ENCODE measurements at regions not wholly inside any gene's neighbourhood (a gene's known extent, or its start where the extent isn't known, plus 50 kb on each side); places are given as distances from the start of the nearest gene placed in this dataset.
"Not testable (repeated sequence)": the region's sequence is repeated elsewhere in the genome, so short reads cannot be mapped to it uniquely, and the experiment has no call there.

DNA sequence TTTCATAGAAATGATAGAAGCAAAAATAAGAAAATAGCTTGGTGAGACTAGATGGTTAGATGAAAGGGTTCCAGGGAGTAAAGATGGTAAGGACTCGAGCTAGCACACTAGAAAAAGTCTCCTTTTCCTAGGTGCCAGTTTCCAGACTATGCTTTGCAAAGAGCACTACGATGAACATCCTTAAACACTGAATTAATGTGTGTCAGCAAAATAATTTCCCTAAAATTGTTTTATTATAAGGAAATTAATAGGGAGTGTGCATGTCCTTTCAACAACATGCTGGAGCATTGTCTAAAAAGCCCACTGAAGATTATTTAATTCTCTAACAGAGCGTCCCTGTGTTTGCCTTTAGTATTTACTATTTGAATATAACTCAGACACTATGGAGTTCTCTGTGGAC lies 107.4 kb upstream of the NDUFV2 start:
- DNase-seq = no peak

DNA sequence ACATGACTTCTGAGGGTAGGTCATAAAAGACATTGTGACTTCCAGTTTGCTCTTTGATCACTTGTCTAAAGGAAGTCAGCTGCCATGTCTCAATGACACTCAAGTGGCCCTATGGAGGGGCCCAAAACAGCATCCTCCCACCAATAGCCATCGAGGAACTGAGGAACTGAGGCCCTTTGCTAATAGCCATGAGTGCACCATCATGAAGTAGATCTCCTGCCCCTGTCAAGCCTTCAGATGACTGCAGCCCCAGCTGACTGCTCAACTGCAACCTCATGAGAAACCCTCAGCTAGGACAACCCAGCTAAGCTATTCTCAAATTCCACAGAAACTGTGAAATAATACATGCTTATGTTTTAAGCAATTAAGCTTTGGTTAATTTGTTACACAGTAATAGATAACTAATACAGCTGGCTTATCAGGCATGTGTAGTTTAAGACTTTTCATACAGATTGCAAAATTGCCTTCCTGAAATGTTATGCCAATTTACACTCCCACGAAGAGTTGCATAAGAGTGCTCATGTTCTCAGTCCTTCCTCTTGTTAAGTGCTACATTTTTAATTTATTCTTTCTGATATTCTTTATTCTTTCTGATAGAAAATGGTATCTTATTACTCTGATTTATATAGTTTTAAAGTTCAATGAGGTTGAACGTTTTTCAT lies 105.6 kb upstream of the NDUFV2 start:
- DNase-seq = no peak

DNA sequence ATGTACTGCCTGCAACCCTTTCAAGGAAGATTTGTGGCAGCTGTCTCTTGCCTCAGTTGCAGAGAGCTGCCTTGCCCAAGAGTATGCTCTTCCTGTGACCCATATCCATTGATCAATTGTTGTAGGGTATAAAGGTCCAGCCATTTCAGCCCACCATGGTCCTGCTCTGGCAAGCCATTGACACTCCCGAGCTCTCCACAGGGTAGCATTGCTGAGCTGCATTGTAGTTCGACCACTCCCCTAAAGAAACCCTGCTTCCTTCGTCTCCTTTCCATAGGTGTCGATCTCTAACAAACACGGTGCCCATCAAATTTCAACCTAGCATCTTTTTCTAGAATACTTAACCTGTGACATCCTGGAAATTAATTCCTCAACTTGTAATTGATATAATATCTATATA lies 104.9 kb upstream of the NDUFV2 start:
- no peak for DNase-seq

DNA sequence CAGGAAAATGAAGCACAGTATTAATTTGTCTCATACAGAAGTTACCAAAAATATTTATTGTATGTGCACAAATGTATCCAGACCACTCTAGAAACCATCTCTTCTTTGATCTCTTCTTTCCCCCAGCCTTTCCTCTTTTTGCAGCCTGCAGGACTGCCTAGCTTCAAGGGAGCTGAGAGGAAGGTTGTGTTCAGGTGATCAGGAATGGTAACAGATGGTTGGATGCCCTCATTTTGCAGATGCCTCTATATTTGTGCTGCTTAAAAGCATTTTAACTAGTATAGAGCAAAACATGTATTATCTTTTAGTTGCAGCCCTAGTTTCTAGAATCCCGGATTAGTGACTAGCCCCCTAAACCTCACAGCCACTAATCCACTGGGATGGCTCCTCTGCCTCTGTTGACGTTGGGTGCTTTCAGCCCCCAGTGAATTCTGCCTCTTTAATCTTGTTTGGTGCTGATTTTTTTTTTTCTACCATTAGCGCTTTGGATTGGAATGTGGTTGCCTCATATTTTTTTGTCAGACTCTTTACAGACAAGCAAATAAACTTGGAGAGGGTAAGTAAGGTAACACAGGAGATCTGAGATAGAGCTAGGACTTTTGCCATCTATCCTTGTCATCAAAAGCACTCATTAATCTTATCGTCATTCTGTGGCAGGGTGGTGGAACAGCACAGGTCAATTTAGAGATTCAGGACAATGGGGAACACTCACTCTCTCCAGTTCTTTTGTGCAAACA lies 103.8 kb upstream of the NDUFV2 start:
- DNase-seq = no peak

DNA sequence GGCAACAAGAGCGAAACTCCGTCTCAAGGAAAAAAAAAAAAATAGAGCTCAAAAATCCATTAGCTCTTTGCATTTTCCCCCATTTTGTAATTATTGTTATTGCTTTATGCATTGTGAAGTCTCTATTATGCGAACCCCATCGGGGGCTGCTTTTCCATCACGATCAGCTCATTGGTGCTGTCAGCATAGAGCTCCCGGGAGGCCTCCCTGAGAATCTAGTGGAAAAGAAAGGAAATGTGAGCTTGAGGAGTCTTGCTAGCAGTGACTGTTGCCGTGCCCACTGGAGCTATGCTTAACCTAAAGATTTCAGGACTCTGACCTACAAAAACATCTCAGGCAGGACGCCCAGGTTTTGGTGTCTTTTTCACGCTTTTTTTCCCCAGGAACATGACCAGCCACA lies 102.6 kb upstream of the NDUFV2 start:
- DNase-seq = no peak

DNA sequence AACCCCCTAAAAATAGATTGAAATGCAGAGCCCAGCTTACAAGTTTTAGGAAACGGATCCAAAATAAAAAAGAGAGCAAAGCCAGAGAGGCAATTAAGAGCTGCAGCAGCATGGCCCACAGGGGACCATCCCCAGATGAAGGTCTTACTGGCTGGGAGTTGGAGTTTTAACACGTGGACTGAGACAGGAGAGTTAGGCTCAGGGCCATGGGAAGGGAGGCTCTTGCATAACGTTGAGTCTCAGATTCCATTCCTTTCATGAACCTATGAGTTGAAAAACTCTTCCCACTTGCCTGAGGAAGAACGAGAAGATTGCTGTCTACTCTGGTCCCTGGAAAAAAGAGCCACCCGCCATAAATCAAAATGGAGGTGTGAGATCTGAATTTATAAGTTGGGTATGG lies 101.8 kb upstream of the NDUFV2 start:
- DNase-seq = no peak

DNA sequence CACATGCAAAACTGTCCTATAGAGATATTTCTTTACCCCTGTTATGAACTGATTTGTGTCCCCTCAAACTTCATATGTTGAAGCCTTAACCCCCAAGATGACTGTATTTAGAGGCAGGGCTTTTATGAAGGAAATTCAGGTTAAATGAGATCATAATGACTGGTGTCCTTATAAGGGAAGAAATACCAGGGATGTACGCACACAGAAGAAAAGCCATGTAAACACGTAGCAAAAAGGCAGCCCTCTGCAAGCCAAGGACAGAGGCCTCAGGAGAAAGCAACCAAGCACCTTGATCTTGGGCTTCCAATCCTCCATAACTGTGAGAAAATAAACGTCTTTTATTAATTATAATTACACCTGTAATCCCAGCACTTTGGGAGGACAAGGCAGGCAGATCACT lies 101.3 kb upstream of the NDUFV2 start:
- no peak for DNase-seq

DNA sequence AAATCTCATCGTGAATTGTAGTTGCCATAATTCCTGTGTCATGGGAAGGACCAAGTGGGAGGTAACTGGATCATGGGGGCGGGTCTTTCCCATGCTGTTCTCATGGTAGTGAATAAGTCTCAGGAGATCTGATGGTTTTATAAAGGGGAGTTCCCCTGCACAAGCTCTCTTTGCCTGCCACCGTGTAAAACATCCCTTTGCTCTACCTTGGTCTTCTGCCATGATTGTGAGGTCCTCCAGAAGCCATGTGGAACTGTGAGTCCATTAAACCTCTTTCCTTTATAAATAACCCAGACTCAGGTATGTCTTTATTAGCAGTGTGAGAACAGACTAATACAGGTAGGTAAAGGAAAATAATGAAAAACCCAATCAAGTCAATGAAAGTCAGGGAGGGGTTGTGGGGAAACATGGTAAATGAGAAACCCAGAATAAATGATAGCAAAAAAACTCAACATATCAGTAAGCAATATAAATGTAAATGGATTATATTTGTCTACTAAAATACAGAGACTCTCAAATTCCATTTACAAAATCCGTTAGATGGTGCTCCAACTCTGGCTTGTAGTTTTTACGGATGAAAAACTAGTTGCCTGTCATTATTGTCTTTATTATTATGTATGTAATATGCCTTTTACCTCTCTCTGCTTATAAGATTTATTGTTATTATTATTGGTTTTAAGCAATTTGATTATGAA lies 98.9 kb upstream of the NDUFV2 start:
- DNase-seq = no peak

DNA sequence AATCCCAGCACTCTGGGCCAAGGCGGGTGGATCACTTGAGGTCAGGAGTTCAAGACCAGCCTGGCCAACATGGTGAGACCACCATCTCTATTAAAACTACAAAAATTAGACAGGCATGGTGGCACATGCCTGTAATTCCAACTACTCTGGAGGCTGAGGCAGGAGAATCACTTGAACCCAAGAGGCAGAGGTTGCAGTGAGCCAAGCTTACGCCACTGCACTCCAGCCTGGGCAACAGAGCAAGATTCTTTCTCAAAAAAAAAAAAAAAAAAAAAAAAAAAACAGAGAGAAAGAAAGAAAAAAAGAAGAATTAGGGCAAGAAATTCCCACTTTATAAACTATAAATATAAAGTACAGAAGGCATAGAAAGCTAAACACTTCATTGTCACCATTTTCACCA lies 98.2 kb upstream of the NDUFV2 start:
- not testable (repeated sequence) for DNase-seq

DNA sequence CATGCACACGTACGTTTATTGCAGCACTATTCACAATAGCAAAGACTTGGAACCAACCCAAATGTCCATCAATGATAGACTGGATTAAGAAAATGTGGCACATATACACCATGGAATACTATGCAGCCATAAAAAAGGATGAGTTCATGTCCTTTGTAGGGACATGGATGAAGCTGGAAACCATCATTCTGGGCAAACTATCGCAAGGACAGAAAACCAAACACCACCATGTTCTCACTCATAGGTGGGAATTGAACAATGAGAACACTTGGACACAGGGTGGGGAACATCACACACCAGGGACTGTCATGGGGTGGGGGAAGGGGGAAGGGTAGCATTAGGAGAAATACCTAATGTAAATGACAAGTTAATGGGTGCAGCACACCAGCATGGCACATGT lies 94.8 kb upstream of the NDUFV2 start:
- DNase-seq = not testable (repeated sequence)

DNA sequence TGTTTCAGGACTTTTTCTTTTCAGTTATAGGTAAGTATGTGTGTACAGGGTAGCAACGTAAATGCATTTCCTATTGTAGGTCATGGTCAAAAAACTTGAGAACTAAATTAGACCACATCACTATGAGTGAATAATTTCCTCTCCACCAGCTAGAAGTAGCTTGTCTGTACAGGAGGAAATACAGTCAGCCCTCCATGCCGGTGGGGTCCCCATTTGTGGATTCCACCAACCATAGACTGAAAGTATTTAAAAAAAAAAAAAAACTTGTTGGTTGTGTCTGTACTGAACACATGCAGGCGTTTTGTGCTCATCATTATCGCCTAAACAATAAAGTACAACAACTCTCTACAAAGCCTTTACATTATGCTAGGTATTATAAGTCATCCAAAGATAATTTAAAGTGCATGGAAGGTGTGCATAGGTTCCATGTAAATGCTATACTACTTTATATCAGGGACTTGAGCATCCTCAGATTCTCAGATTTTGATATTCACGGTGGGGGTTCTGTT lies 94.2 kb upstream of the NDUFV2 start:
- DNase-seq = no peak

DNA sequence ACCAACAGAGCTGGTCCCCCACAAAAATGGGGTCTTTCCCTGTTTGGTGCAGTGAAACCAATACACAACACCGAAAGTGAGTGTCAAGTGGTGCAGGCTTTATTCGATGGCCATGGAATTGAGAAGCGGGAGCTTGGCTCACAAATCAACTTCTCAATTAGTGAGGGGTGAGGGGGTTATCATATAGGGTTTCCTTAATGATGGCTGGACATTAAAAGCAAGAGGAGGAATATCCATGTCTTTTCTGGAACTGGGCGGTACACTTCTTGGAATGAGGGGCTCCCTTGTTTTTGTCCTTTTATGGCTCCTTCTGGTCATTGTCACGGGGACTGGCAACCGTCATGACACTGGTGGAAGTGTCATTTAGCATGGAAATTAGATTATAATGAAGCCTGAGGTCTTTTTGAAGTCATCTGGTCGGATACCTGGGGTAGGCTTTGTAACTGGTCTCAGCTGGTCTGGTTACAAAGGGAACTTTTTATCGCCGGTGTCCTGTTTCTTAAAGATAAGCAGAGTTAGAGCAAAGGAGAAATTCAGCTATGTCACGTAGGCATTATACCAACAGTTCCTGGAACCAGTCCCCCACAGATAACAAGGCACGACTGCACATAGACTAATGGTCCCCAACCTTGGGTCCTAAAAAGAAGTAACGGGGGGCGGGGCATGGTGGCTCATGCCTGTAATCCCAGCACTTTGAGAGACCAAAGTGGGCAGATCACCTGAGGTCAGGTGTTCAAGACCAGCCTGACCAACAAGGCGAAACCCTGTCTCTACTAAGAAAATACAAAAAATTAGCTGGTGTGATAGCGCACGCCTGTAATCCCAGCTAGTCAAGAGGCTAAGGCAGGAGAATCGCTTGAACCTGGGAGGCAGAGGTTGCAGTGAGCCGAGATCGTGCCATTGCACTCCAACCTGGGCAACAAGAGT lies 93.5 kb upstream of the NDUFV2 start:
- DNase-seq = no peak

DNA sequence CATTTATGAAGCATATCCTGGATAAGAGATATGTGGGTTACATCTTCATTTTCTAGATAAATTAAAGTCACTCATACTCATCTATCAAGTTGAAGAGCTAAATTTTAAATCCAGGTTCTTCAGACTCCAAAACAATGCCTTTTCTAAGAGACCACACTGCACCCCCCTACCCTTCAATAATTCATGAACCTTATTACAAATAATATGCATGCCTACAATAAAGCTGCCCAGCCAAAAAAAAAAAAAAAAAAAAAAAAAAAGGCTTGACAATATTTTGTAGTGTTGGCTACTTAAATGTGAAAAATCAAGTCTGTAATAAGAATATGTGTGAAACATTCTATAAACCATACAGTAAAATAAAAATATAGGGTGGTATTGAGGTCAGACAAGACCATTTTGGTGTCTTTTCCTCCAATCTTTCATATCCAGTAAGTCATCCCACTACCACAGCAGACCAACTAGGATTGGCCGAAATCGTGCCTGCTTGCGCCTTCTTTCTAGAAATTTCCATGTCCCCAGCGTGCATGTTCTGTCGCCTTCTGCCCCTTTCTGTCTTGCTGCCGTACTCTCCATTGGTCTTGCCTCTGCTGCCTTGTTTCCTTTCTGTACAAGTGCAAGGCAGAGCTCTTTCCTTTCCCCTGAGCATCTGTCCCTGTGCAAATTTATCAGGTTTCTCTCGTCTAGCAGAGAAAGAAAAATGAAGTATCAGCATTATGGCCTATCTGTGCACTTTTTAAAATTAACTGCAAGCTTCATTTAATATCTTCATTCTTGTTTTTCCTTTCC lies 92.6 kb upstream of the NDUFV2 start:
- DNase-seq = no peak

DNA sequence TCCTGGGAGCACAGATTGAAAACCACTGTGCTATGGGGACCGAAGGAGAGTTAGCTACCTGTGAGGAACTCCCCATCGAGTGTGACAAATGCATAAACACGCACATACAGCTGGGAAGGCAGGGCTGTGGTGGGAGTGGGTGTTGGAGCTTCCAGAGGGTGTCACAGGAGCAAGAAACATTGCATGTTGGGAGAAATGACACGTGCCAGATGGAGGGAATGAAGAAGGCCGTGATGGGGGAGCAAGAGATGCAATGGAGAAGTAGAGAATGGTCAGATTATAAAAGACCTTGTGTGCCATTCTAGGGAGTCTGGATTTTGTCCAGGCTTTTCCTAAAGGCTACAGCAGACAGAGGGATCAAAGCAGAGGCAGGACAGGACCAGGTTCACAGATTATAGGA lies 91.1 kb upstream of the NDUFV2 start:
- no peak for DNase-seq

DNA sequence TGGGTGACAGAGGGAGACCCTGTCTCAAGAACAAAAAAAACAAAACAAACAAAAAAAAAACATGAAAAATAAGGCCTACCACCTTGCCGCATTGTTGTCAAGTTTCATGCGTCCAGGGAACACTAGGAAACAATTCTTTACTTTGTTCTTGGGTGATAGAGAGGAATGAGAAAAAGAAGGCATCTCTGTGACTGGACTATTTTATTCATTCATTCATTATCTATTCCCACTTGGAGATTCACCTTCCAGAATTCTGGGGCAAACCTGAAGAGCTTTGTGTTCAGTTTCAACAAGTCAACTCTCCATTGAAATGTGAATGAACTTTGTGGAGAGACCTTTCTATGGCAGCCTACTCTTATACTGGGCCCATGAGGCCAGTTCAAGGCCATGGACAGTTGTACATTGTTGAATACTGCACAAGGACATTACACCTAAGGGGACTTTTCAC lies 88.5 kb upstream of the NDUFV2 start:
- no peak for DNase-seq

DNA sequence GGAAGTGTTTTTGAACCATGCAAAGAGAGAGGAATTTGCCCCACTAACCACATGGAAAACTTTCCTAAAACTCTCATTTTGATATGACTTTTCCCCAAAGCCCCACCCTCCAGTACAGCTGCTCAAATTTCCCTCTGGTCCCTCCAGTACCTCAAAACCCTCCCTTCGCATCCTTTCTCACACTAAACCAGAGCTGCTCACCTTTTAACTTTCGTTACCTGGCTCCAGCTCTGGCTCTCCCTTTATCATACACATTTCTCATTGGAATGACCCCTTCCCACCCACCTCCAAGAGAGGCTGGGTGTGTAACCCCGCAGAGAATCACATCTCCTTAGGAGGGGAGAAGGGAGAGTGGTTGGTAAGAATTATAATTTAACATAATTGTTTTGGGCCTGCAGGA lies 86.8 kb upstream of the NDUFV2 start:
- no peak for DNase-seq

DNA sequence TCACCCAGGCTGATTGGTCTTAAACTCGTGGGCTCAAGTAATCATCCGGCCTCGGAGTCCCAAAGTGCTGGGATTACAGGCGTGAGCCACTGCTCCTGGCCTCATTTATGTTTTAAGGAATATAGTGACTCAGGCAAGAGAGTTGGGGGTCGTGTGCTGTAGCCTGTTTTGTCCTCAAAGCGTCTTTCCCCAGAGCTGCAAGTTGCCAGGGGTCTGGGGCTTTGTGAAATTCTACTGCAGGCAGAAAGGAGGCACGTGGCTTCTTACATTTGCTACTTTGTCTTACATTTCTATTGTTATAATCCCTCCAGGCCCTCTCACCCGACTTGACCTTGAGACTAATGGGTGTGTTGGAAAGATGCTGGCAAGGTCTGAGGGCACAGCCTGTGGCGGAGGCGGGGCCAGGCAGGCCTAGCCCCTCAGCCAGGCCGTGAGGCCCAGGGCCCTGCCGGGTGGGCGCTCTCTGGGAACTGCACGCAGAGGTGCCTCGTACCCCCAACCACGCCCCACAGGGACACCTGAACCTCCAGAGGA lies 85.8 kb upstream of the NDUFV2 start:
- no peak for DNase-seq

DNA sequence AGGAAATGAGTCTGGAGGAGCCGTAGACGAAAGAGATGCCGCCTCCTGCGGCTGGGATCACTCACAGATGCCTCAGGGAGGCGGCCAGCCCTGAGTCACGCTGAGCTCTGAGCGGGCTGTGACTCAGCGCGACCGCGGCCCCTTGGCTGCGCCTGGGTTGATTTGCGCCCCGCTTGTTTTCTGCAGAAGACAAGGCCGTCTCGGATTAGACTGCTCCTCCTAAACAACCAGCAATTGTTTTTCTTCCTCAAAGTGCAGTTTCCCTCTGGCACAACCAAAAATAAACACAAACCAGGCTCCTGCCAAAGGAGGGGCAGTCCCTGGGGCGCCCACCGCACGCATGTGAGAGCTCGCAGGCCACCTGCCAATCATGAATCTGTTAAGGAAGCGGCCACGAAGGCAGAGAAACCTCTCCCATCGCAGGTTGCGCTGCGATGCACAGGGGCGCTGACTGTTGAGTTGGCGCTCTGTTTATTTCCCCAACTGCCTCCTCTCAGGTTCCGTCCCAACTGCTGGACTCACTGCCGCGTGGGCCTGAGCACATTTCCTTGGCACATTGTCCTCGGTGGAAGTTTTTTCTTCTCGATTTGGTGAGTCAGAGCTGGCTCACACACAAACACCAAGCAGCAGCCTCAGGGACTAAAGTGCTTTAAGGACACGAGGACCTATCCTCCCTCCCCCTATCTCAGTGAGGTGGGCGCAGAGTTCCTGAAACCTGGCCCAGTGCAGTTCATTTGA lies 85.2 kb upstream of the NDUFV2 start:
- DNase-seq = peak; percentile 78

DNA sequence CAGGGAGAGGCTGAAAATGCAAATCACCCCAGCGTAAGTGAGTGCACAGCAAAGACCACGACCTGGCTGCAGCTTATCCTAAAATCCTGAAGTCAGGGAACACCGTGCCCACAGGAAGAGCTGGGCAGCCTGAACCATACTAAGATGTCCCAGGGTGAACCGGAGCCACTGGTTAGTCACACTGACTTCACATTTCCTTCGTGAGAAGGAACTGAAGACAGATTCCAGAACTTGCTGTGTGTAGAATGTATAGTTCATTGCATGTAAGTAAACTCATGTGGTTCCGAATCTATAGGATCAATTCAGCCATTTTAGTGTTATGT lies 84.6 kb upstream of the NDUFV2 start:
- DNase-seq = no peak

DNA sequence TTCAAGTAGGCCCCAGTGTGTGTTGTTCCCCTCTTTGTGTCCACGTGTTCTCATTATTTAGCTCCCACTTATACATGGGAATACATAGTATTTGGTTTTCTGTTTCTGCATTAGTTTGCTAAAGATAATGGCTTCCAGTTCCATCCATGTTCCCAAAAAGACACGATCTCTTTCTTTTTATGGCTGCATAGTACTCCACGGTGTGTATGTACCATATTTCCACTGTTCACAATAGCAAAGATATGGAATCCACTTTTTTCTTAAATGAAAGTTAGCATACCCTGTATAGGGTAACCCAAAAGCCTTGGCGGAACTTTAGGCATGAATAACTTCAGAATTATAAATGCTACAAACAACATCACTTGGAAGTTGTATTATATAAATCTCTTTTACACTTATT lies 83.4 kb upstream of the NDUFV2 start:
- no peak for DNase-seq

DNA sequence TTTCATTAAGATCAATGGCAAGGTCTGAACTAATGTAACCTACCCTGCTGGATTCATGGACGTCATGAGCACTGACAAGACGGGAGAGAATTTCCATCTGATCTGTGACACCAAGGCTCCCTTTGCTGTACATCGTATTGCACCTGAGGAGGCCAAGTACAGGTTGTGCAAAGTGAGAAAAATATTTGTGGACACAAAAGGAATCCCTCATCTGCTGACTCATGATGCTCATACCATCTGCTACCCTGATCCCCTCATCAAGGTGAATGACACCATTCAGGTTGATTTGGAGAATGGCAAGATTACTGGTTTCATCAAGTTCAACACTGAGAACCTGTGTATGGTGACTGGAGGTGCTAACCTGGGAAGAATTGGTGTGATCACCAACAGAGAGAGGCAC lies 82.3 kb upstream of the NDUFV2 start:
- DNase-seq = no peak

Measured in stimulated activated CD4-positive, alpha-beta T cell treated with anti-CD3 and anti-CD28 coated beads, Interleukin-4, amount 100 ng/mL, for 1 hour (primary cell).